ENCODE measurements at regions not wholly inside any gene's neighbourhood (a gene's known extent, or its start where the extent isn't known, plus 50 kb on each side); places are given as distances from the start of the nearest gene placed in this dataset.

- H3K27me3 Mint-ChIP-seq (ENCODE audit: low read depth): no peaks in the 10 kb centered on the region; the same call in 1 of the 2 replicates
- TF ChIP-seq FOXK1 (CRISPR knock-in tag; IDR thresholded peaks at IDR 0.05) (no peak), SMAD3 (CRISPR knock-in tag; IDR thresholded peaks at IDR 0.05; ENCODE audit: borderline replicate concordance) (no peak), ZNF423 (CRISPR knock-in tag; IDR thresholded peaks at IDR 0.05) (no peak), ETV6 (CRISPR knock-in tag; IDR thresholded peaks at IDR 0.05) (no peak), ZNF396 (CRISPR knock-in tag; IDR thresholded peaks at IDR 0.05; ENCODE audit: borderline replicate concordance) (no peak), CBFB (CRISPR knock-in tag; IDR thresholded peaks at IDR 0.05; ENCODE audit: low read depth) (no peak), SOX15 (CRISPR knock-in tag; IDR thresholded peaks at IDR 0.05) (no peak), MLX (CRISPR knock-in tag; IDR thresholded peaks at IDR 0.05) (no peak), PRDM15 (CRISPR knock-in tag; IDR thresholded peaks at IDR 0.05) (no peak), IRF1 (CRISPR knock-in tag; IDR thresholded peaks at IDR 0.05) (no peak), HMGXB4 (CRISPR knock-in tag; IDR thresholded peaks at IDR 0.05) (no peak), ESRRA (CRISPR knock-in tag; IDR thresholded peaks at IDR 0.05; ENCODE audit: borderline replicate concordance) (no peak), E2F5 (CRISPR knock-in tag; IDR thresholded peaks at IDR 0.05) (no peak), ZNF416 (CRISPR knock-in tag; IDR thresholded peaks at IDR 0.05) (no peak), AFF4 (CRISPR knock-in tag; IDR thresholded peaks at IDR 0.05; ENCODE audit: borderline replicate concordance) (no peak), ATF2 (CRISPR knock-in tag; IDR thresholded peaks at IDR 0.05; ENCODE audit: borderline replicate concordance, low read depth) (no peak), ATF1 (CRISPR knock-in tag; IDR thresholded peaks at IDR 0.05) (no peak), ZSCAN18 (CRISPR knock-in tag; IDR thresholded peaks at IDR 0.05) (no peak), SP1 (CRISPR knock-in tag; conservative IDR thresholded peaks at IDR 0.05) (no peak), AR (CRISPR knock-in tag; IDR thresholded peaks at IDR 0.05) (no peak)
Measured at GRCh38 chr11:134475951-134476350, 63.9 kb upstream of the B3GAT1 start.

More at GRCh38 chr11:134475951-134476350, 63.9 kb upstream of the B3GAT1 start:
- H3K9me3 Mint-ChIP-seq: no peaks in the 10 kb centered on the region
- ChIA-PET POLR2A (no interaction called here), CTCF (no interaction called here)
- peaks cover 37% of the 10 kb centered on the region for H3K4me1 Mint-ChIP-seq
- H3K27ac Mint-ChIP-seq: no peak overlapping the region
- no peak for DNase-seq (ENCODE audit: low spot score)
- no peaks in the 10 kb centered on the region for H3K36me3 Mint-ChIP-seq
- H3K4me3 Mint-ChIP-seq: no peak overlapping the region
- no peak for ATAC-seq

All from WTC11 (cell line).